HCT116 (cell line): ENCODE measurements at regions not wholly inside any gene's neighbourhood (a gene's known extent, or its start where the extent isn't known, plus 50 kb on each side); places are given as distances from the start of the nearest gene placed in this dataset.

ENCODE experiments used
- ATAC-seq: fragments of 200-7000 bp; cut with Tn5 transposase; 2 replicates; pipeline ENCODE4 v1.9.1; 2020; ENCODE audit warnings: mild to moderate bottlenecking, moderate library complexity
- BruUV-seq: library from RNA; stranded (reverse); fragments of 400-500 nt; replicated peaks from 2 replicates; lab custom pipeline; 2021; lab: Mats Ljungman, UMichigan
- CTCF ChIA-PET: fragments of 300-600 bp; sonication (Branson Sonifier 250); formaldehyde crosslinking; loops from one replicate; lab custom pipeline; 2021; ENCODE audit warnings: antibody characterized with exemption; lab: Charles Lee
- POLR2A ChIA-PET: fragments of 300-600, 350-600 bp; sonication (Branson Sonifier 250); formaldehyde crosslinking; loops from one replicate; lab custom pipeline; 2021; ENCODE audit warnings: antibody characterized with exemption; lab: Charles Lee
- RAD21 ChIA-PET, 2 experiments: fragments of 300-600 bp; sonication (Branson Sonifier 250); formaldehyde crosslinking; loops; one replicate each; lab custom pipeline; 2023; ENCODE audit warnings: low total read pairs in 2 of 2; ENCODE audit not compliant: uncharacterized antibody in 2 of 2, unreplicated experiment in 2 of 2, low non-redundant PET in 1 of 2; lab: Charles Lee
- DNase-seq: peaks from one replicate; pipeline ENCODE4 v3.0.0-alpha.2; 2010; ENCODE audit warnings: low read depth, low spot score
- H2AFZ ChIP-seq: fragments of 200-600 bp; shearing (Covaris generic), sonication (generic); 2 replicates; pipeline ENCODE4 v1.6.1; 2017; ENCODE audit warnings: low read depth, mixed run types, mixed read lengths, antibody characterized with exemption, low read length; ENCODE audit not compliant: poor library complexity, severe bottlenecking
- H3K27ac ChIP-seq: 2 replicates; pipeline ENCODE4 v1.5.1; 2012; ENCODE audit warnings: low read depth, low read length
- H3K27me3 ChIP-seq: fragments of 200-600 bp; sonication (generic); 2 replicates; pipeline ENCODE4 v1.6.1; 2016; ENCODE audit warnings: mixed run types, low read length, mixed read lengths; ENCODE audit not compliant: insufficient read depth
- H3K36me3 ChIP-seq, 2 experiments: fragments of 200-500 bp in 1 of 2; fragments of 200-600 bp in 1 of 2; sonication (Bioruptor generic) in 1 of 2; sonication (generic) in 1 of 2; 2 replicates each; pipeline versions ENCODE4 v1.5.1 to v1.6.1; 2014 to 2016; ENCODE audit warnings: low read length in 2 of 2, inconsistent platforms in 1 of 2, mixed read lengths in 1 of 2, mixed run types in 1 of 2; ENCODE audit not compliant: insufficient read depth in 2 of 2, control insufficient read depth in 1 of 2
- H3K4me1 ChIP-seq, 2 experiments: fragments of 200-600 bp in 1 of 2; sonication (generic) in 1 of 2; 2 replicates each; pipeline versions ENCODE4 v1.5.1 to v1.6.1; 2012 to 2017; ENCODE audit warnings: low read length in 2 of 2, inconsistent platforms in 1 of 2, mild to moderate bottlenecking in 1 of 2, mixed read lengths in 1 of 2, mixed run types in 1 of 2, moderate library complexity in 1 of 2; ENCODE audit not compliant: insufficient read depth in 2 of 2, control insufficient read depth in 1 of 2
- H3K4me2 ChIP-seq: fragments of 200-600 bp; sonication (generic); 2 replicates; pipeline ENCODE4 v1.6.1; 2017; ENCODE audit warnings: mixed run types, low read length, mixed read lengths
- H3K4me3 ChIP-seq, 2 experiments: fragments of 200-600 bp in 1 of 2; sonication (generic) in 1 of 2; replicated peaks in 1 of 2; 2 replicates each; pipeline ENCODE4 v1.5.1; 2011 to 2016; ENCODE audit warnings: low read length in 2 of 2, control low read depth in 1 of 2, low read depth in 1 of 2, mild to moderate bottlenecking in 1 of 2, mixed read lengths in 1 of 2, mixed run types in 1 of 2
- H3K79me2 ChIP-seq: fragments of 200-600 bp; sonication (generic); 2 replicates; pipeline ENCODE4 v1.6.1; 2017; ENCODE audit warnings: mild to moderate bottlenecking, mixed run types, low read length, moderate library complexity, mixed read lengths; ENCODE audit not compliant: insufficient read depth
- H3K9ac ChIP-seq: fragments of 200-600 bp; sonication (generic); 2 replicates; pipeline ENCODE4 v1.6.1; 2016; ENCODE audit warnings: low read length, mixed read lengths
- H3K9me2 ChIP-seq: fragments of 200-600 bp; sonication (generic), shearing (Covaris generic); 2 replicates; pipeline ENCODE4 v1.6.1; 2017; ENCODE audit warnings: mixed run types, mild to moderate bottlenecking, moderate library complexity; ENCODE audit not compliant: insufficient read depth
- H3K9me3 ChIP-seq, 2 experiments: fragments of 200-500 bp in 1 of 2; fragments of 200-600 bp in 1 of 2; sonication (Bioruptor generic) in 1 of 2; sonication (generic) in 1 of 2; 2 replicates each; pipeline ENCODE4 v1.6.1; 2014 to 2017; ENCODE audit warnings: low read length in 2 of 2, mixed read lengths in 2 of 2, inconsistent platforms in 1 of 2, low read depth in 1 of 2, mild to moderate bottlenecking in 1 of 2, mixed run types in 1 of 2, moderate library complexity in 1 of 2; ENCODE audit not compliant: control insufficient read depth in 1 of 2, insufficient read depth in 1 of 2
- H4K20me1 ChIP-seq: fragments of 200-600 bp; sonication (generic), shearing (Covaris generic); 2 replicates; pipeline ENCODE4 v1.6.1; 2017; ENCODE audit warnings: mixed run types, mild to moderate bottlenecking, moderate library complexity; ENCODE audit not compliant: insufficient read depth
- CBX3 ChIP-seq: IDR thresholded peaks from 2 replicates; pipeline ENCODE4 v1.6.1; 2012; ENCODE audit warnings: low read depth
- CEBPB ChIP-seq: IDR thresholded peaks from 2 replicates; pipeline ENCODE4 v1.6.1; 2012; ENCODE audit warnings: low read depth
- EGR1 ChIP-seq: IDR thresholded peaks from 2 replicates; pipeline ENCODE4 v1.6.1; 2012; ENCODE audit warnings: low read depth
- EZH2 ChIP-seq: fragments of 200-600 bp; sonication (generic); IDR thresholded peaks from 2 replicates; pipeline ENCODE4 v1.6.1; 2017; ENCODE audit warnings: antibody characterized with exemption, mixed run types
- EZH2phosphoT487 ChIP-seq: fragments of 200-600 bp; IDR thresholded peaks from 2 replicates; pipeline ENCODE4 v1.6.1; 2018; ENCODE audit warnings: antibody characterized with exemption, borderline replicate concordance
- FOSL1 ChIP-seq: IDR thresholded peaks from 2 replicates; pipeline ENCODE4 v1.6.1; 2012; ENCODE audit warnings: low read depth
- JUND ChIP-seq: IDR thresholded peaks from 2 replicates; pipeline ENCODE4 v1.6.1; 2012
- POLR2A ChIP-seq: IDR thresholded peaks from 2 replicates; pipeline ENCODE4 v1.7.0; 2011; ENCODE audit warnings: borderline replicate concordance; ENCODE audit not compliant: insufficient read depth, insufficient read length; ENCODE audit errors: extremely low read depth
- RAD21 ChIP-seq: IDR thresholded peaks from 2 replicates; pipeline ENCODE4 v1.6.1; 2012; ENCODE audit warnings: low read depth, mild to moderate bottlenecking
- SIN3A ChIP-seq: IDR thresholded peaks from 2 replicates; pipeline ENCODE4 v1.6.1; 2012; ENCODE audit warnings: low read depth
- SP1 ChIP-seq: IDR thresholded peaks from 2 replicates; pipeline ENCODE4 v1.6.1; 2012; ENCODE audit warnings: low read depth
- SRF ChIP-seq: IDR thresholded peaks from 2 replicates; pipeline ENCODE4 v1.6.1; 2012; ENCODE audit warnings: low read depth
- TCF7L2 ChIP-seq: IDR thresholded peaks from 2 replicates; pipeline ENCODE4 v1.7.0; 2011; ENCODE audit warnings: borderline replicate concordance, inconsistent platforms; ENCODE audit not compliant: insufficient read depth, insufficient read length; ENCODE audit errors: extremely low read depth
- YY1 ChIP-seq: IDR thresholded peaks from 2 replicates; pipeline ENCODE4 v1.6.1; 2011; ENCODE audit warnings: low read length, low read depth, moderate library complexity, mild to moderate bottlenecking; ENCODE audit not compliant: insufficient replicate concordance; ENCODE audit errors: extremely low read depth
- ZFX ChIP-seq: fragments of 450-650 bp; IDR thresholded peaks from 2 replicates; pipeline ENCODE4 v1.6.1; 2017
- ZNF274 ChIP-seq: fragments of 200-500 bp; sonication (Bioruptor generic); IDR thresholded peaks from 2 replicates; pipeline ENCODE4 v1.6.1; 2014; ENCODE audit warnings: mild to moderate bottlenecking, low read depth, low read length, inconsistent platforms
- intact Hi-C: fragments of 100-400 bp; cut with micrococcal nuclease; formaldehyde crosslinking; loops from 2 replicates; pipeline ENCODE4 v1.10.0; 2022
- TF ChIP-seq, protein P1 (sequence below): IDR thresholded peaks from 2 replicates; pipeline ENCODE4 v1.6.1; 2012
- TF ChIP-seq, protein P2 (sequence below): IDR thresholded peaks from 2 replicates; pipeline ENCODE4 v1.6.1; 2012

- H3K4me3 ChIP-seq = no peak overlapping the region
- H2AFZ ChIP-seq = no peak overlapping the region
- no peaks in the 10 kb centered on the region for H4K20me1 ChIP-seq
- H3K4me2 ChIP-seq = no peak overlapping the region
- H3K27ac ChIP-seq = no peak overlapping the region
- no peaks in the 10 kb centered on the region for H3K36me3 ChIP-seq
- H3K79me2 ChIP-seq = no peaks in the 10 kb centered on the region
- intact Hi-C loops = no loop called here
- no peaks in the 10 kb centered on the region for H3K9me2 ChIP-seq
- ATAC-seq (no peak), DNase-seq (no peak)
- peaks cover 7 to 14% of the 10 kb centered on the region in 2 experiments; a peak in 3 of 4 replicates for H3K4me1 ChIP-seq
- ChIA-PET CTCF (no interaction called here), POLR2A (no interaction called here), RAD21 (no interaction called here)
- BruUV-seq = no TSS peak
- H3K9ac ChIP-seq = no peak overlapping the region
- TF ChIP-seq RAD21 = no peak
- no peak for TF ChIP-seq TCF7L2
- TF ChIP-seq POLR2A = no peak
- no peak for TF ChIP-seq EGR1
- TF ChIP-seq, protein P1, sequence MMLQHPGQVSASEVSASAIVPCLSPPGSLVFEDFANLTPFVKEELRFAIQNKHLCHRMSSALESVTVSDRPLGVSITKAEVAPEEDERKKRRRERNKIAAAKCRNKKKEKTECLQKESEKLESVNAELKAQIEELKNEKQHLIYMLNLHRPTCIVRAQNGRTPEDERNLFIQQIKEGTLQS = no peak
- no peak for TF ChIP-seq ZFX
- TF ChIP-seq CBX3 = no peak
- TF ChIP-seq SP1 = no peak
- TF ChIP-seq CEBPB = no peak
- TF ChIP-seq ZNF274 = no peak
- no peak for TF ChIP-seq YY1
- TF ChIP-seq EZH2 = no peak
- TF ChIP-seq SRF = no peak
- TF ChIP-seq SIN3A = no peak
- no peak for TF ChIP-seq FOSL1
- no peak for TF ChIP-seq EZH2phosphoT487
- TF ChIP-seq, protein P2, sequence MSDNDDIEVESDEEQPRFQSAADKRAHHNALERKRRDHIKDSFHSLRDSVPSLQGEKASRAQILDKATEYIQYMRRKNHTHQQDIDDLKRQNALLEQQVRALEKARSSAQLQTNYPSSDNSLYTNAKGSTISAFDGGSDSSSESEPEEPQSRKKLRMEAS = no peak
- TF ChIP-seq JUND = no peak
- H3K27me3 ChIP-seq = no peaks in the 10 kb centered on the region
- no peaks in the 10 kb centered on the region for H3K9me3 ChIP-seq
Observed at GRCh38 chr9:121551985-121552753, 52.5 kb upstream of the GGTA1 start.
